KMS-11 (cell line): ENCODE measurements at regions not wholly inside any gene's neighbourhood (a gene's known extent, or its start where the extent isn't known, plus 50 kb on each side); places are given as distances from the start of the nearest gene placed in this dataset.

Experiments used
- H2AFZ ChIP-seq: fragments of 200-600 bp; sonication (generic); 2 replicates; pipeline ENCODE4 v1.6.1; 2016; ENCODE audit warnings: antibody characterized with exemption, mixed run types, low read depth
- H3K27ac ChIP-seq: fragments of 200-600 bp; sonication (generic); 2 replicates; pipeline ENCODE4 v1.6.1; 2016; ENCODE audit warnings: mild to moderate bottlenecking, mixed run types
- H3K27me3 ChIP-seq: fragments of 200-600 bp; sonication (generic); 2 replicates; pipeline ENCODE4 v1.6.1; 2017; ENCODE audit warnings: mild to moderate bottlenecking, low read depth, mixed run types, moderate library complexity; ENCODE audit not compliant: insufficient read depth
- H3K36me3 ChIP-seq: fragments of 200-600 bp; sonication (generic); 2 replicates; pipeline ENCODE4 v1.6.1; 2017; ENCODE audit warnings: mild to moderate bottlenecking, mixed run types; ENCODE audit not compliant: insufficient read depth
- H3K4me1 ChIP-seq: fragments of 200-600 bp; sonication (generic); 2 replicates; pipeline ENCODE4 v1.6.1; 2016; ENCODE audit warnings: mild to moderate bottlenecking, low read depth, mixed run types; ENCODE audit not compliant: poor library complexity, severe bottlenecking
- H3K4me2 ChIP-seq: fragments of 200-600 bp; sonication (generic); 2 replicates; pipeline ENCODE4 v1.7.0; 2016; ENCODE audit warnings: mild to moderate bottlenecking, mixed run types
- H3K4me3 ChIP-seq: fragments of 200-600 bp; sonication (generic); IDR thresholded peaks from 2 replicates; pipeline ENCODE4 v1.6.1; 2017; ENCODE audit warnings: low read depth, low read length, mixed read lengths; ENCODE audit not compliant: insufficient read depth
- H3K79me2 ChIP-seq: fragments of 200-600 bp; sonication (generic); 2 replicates; pipeline ENCODE4 v1.6.1; 2016; ENCODE audit warnings: low read depth, mixed run types; ENCODE audit not compliant: insufficient read depth
- H3K9ac ChIP-seq: fragments of 200-600 bp; sonication (generic); 2 replicates; pipeline ENCODE4 v1.6.1; 2016; ENCODE audit warnings: mild to moderate bottlenecking, mixed run types
- H4K20me1 ChIP-seq: fragments of 200-600 bp; sonication (generic); 2 replicates; pipeline ENCODE4 v1.6.1; 2016; ENCODE audit warnings: mild to moderate bottlenecking, mixed run types; ENCODE audit not compliant: insufficient read depth
- TF ChIP-seq, protein P1 (sequence below): fragments of 200-600 bp; sonication (generic); conservative IDR thresholded peaks from 2 replicates; pipeline ENCODE4 v1.6.1; 2017; ENCODE audit warnings: low read depth, mild to moderate bottlenecking, antibody characterized with exemption, low read length, moderate library complexity, mixed read lengths

- Histone ChIP-seq H3K4me3 (no peak overlapping the region), H2AFZ (no peak overlapping the region), H3K27ac (no peak overlapping the region), H3K79me2 (no peaks in the 10 kb centered on the region), H3K36me3 (no peaks in the 10 kb centered on the region), H3K27me3 (no peaks in the 10 kb centered on the region), H4K20me1 (no peaks in the 10 kb centered on the region), H3K9ac (no peak overlapping the region), H3K4me1 (no peaks in the 10 kb centered on the region), H3K4me2 (no peak overlapping the region)
- TF ChIP-seq, protein P1, sequence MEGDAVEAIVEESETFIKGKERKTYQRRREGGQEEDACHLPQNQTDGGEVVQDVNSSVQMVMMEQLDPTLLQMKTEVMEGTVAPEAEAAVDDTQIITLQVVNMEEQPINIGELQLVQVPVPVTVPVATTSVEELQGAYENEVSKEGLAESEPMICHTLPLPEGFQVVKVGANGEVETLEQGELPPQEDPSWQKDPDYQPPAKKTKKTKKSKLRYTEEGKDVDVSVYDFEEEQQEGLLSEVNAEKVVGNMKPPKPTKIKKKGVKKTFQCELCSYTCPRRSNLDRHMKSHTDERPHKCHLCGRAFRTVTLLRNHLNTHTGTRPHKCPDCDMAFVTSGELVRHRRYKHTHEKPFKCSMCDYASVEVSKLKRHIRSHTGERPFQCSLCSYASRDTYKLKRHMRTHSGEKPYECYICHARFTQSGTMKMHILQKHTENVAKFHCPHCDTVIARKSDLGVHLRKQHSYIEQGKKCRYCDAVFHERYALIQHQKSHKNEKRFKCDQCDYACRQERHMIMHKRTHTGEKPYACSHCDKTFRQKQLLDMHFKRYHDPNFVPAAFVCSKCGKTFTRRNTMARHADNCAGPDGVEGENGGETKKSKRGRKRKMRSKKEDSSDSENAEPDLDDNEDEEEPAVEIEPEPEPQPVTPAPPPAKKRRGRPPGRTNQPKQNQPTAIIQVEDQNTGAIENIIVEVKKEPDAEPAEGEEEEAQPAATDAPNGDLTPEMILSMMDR, result no peak
These were observed 2672.0 kb upstream of the PCDH20 start for GRCh38 chr13:64087624-64088023.

DNA sequence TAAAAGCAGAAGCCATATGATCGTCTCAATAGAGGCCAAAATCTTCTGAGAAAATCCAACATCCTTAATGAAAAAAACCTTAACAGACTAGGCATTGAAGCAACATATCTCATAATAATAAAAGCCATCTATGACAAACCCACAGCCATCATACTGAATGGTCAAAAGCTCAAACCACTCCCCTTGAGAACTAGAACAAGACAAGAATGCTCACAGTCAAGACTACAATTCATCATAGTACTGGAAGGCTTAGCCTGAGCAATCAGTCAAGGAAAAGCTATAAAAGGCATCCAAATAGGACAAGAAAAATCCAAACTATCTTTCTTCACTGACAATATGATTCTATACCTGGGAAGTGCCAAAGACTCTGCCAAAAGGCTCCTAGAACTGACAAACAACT lies 2668.2 kb upstream of the PCDH20 start:
- no peaks in the 10 kb centered on the region for H3K36me3 ChIP-seq
- TF ChIP-seq, protein P1, result no peak
- H3K27me3 ChIP-seq, result no peaks in the 10 kb centered on the region
- H3K4me2 ChIP-seq, result no peak overlapping the region
- H3K4me1 ChIP-seq, result no peaks in the 10 kb centered on the region
- H3K79me2 ChIP-seq, result no peaks in the 10 kb centered on the region
- no peak overlapping the region for H3K4me3 ChIP-seq
- no peak overlapping the region for H3K27ac ChIP-seq
- no peak overlapping the region for H3K9ac ChIP-seq
- no peaks in the 10 kb centered on the region for H4K20me1 ChIP-seq
- H2AFZ ChIP-seq, result no peak overlapping the region

- no peak overlapping the region for H3K27ac ChIP-seq
- H3K36me3 ChIP-seq, result no peaks in the 10 kb centered on the region
- no peak overlapping the region for H3K4me3 ChIP-seq
- H3K4me2 ChIP-seq, result no peak overlapping the region
- TF ChIP-seq, protein P1, result no peak
- H3K27me3 ChIP-seq, result no peaks in the 10 kb centered on the region
- no peaks in the 10 kb centered on the region for H3K79me2 ChIP-seq
- H3K4me1 ChIP-seq, result no peaks in the 10 kb centered on the region
- no peak overlapping the region for H3K9ac ChIP-seq
- no peaks in the 10 kb centered on the region for H4K20me1 ChIP-seq
- no peak overlapping the region for H2AFZ ChIP-seq
These were observed 2667.7 kb upstream of the PCDH20 start for GRCh38 chr13:64083396-64083795.

DNA sequence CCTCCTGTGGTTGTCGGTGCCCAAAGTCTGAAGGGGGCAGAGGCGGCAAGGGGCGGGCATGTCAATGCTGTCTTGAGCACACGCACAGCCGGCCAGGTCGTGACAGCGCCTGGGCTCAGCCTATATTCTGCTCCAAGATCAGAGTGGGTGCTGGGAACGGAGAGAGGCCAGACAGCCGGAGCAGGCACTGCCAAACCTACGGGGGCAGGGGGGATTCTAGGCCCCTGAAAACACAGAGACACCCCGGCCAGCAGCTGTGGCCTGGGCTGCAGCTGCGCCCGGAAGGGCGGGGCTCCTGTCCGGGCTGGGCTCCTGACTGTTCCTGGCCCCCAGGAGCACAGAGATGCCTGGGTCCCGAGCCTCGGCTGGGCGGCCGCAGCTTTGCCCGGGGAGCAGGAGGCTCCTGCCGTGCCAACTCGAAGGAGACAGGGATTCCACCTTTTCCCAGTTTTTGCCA lies 2662.9 kb upstream of the PCDH20 start:
- H3K27me3 ChIP-seq, result no peaks in the 10 kb centered on the region
- no peak overlapping the region for H3K4me2 ChIP-seq
- no peak overlapping the region for H2AFZ ChIP-seq
- H3K4me3 ChIP-seq, result no peak overlapping the region
- no peaks in the 10 kb centered on the region for H3K36me3 ChIP-seq
- H3K79me2 ChIP-seq, result no peaks in the 10 kb centered on the region
- TF ChIP-seq, protein P1, result no peak
- H4K20me1 ChIP-seq, result no peaks in the 10 kb centered on the region
- H3K27ac ChIP-seq, result no peak overlapping the region
- no peaks in the 10 kb centered on the region for H3K4me1 ChIP-seq
- H3K9ac ChIP-seq, result no peak overlapping the region
